WTC11 (cell line): ENCODE measurements at regions not wholly inside any gene's neighbourhood (a gene's known extent, or its start where the extent isn't known, plus 50 kb on each side); places are given as distances from the start of the nearest gene placed in this dataset.

Experiments used
- CTCF ChIP-seq: fragments of 200-600 bp; IDR thresholded peaks from 2 replicates; pipeline ENCODE4 v1.8.0; 2022; ENCODE audit warnings: antibody characterized with exemption
- ETV6 ChIP-seq: sonication (generic); formaldehyde crosslinking; IDR thresholded peaks from 2 replicates; pipeline ENCODE4 v1.8.1; 2022; ENCODE audit warnings: mild to moderate bottlenecking, missing genetic modification reagents
- GABPB1 ChIP-seq: sonication (generic); formaldehyde crosslinking; IDR thresholded peaks from 2 replicates; pipeline ENCODE4 v1.8.1; 2023; ENCODE audit warnings: mild to moderate bottlenecking, missing genetic modification reagents
- JUN ChIP-seq: sonication (generic); formaldehyde crosslinking; IDR thresholded peaks from 2 replicates; pipeline ENCODE4 v1.8.0; 2023; ENCODE audit warnings: mild to moderate bottlenecking, missing genetic modification reagents
- NFYB ChIP-seq: sonication (generic); formaldehyde crosslinking; conservative IDR thresholded peaks from 2 replicates; pipeline ENCODE4 v1.8.0; 2022; ENCODE audit warnings: low read depth, missing genetic modification reagents

- TF ChIP-seq JUN (CRISPR knock-in tag) (no peak), NFYB (CRISPR knock-in tag) (no peak), CTCF (no peak), GABPB1 (CRISPR knock-in tag) (no peak), ETV6 (CRISPR knock-in tag) (no peak)
Observed at GRCh38 chr6:91083211-91083610, 496.3 kb upstream of the MAP3K7 start.
